Activated CD4-positive, alpha-beta T cell treated with anti-CD3 and anti-CD28 coated beads, Interleukin-2, amount 50 U/mL, for 48 hours (primary cell): ENCODE measurements at regions not wholly inside any gene's neighbourhood (a gene's known extent, or its start where the extent isn't known, plus 50 kb on each side); places are given as distances from the start of the nearest gene placed in this dataset.
"Not testable (repeated sequence)": the region's sequence is repeated elsewhere in the genome, so short reads cannot be mapped to it uniquely, and the experiment has no call there.

Experiments used
- DNase-seq, 2 experiments: peaks; one replicate each; pipeline ENCODE4 v3.0.0-alpha.2; 2020

- DNase-seq, result no peak
These were observed 262.7 kb upstream of the TACR3 start for GRCh38 chr4:103982454-103982853.

- DNase-seq, result no peak
These were observed 228.6 kb upstream of the TACR3 start for GRCh38 chr4:103948244-103949018.

- no peak for DNase-seq
These were observed 227.8 kb upstream of the TACR3 start for GRCh38 chr4:103947617-103948016.

DNA sequence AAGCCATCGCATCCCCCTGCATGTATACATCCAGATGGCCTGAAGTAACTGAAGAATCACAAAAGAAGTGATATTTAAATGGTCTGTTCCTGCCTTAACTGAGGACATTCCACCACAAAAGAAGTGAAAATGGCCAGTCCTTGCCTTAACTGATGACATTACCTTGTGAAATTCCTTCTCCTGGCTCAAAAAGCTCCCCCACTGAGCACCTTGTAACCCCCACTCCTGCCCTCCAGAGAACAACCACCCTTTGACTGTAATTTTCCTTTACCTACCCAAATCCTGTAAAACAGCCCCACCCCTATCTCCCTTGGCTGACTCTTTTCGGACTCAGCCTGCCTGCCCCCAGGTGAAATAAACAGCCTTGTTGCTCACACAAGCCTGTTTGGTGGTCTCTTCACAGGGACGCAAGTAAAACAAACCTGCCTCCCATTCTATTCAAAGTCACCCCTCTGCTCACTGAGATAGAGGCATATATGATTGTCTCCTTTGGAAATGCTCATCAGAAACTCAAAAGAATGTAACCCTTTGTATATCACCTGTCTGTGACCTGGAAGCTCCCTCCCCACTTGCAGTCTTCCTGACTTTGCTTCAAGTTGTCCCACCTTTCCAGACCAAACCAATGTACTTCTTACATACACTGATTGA, 227.0 kb upstream of the TACR3 start:
- not testable (repeated sequence) for DNase-seq

DNA sequence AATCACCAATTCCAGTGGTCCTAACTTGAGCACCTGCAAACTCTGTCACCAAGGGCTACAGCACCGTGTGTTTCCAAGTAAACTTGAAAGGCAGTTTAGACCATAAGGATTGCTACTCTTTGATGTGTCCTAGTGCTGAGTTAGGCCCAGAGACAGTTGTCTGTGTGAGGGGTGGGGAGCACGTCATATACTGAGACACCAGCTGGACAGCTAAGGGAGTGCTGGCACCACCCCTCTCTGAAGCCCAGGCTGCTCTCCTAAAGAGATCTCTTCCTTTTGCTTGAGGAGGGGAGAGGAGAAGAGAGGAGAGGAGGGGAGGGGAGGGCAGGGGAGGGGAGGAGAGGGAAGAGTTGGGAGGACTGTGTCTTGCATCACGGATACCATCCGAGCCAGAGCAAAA, 218.7 kb upstream of the TACR3 start:
- DNase-seq, result no peak

- no peak for DNase-seq
These were observed 216.9 kb upstream of the TACR3 start for GRCh38 chr4:103936653-103937145.

DNA sequence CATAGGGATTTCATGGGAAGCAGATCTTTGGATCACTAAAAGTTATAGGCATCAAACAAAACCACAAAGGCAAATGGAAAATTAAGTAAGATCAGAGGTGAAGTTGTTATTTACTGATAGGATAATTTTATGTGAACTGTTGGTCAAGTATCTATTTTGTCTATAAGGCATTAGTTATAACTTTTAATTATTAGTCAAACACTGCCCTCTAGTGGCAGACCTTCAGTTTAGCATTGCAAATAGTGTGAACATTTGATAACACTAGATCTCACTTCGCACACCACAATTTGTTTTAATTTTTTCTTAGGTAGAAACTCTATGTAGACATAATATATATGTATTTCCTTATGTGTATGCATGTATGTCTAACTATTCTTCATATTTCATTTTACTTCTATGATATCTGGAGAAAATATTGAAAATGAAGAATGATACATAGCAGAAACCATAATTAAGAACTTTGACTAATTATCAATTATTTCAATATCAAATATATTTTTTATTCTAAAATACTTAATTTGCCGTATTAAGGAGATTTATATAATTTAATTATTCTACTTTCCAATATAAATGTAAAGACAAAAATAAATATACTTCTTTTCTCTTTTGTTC, 214.5 kb upstream of the TACR3 start:
- DNase-seq, result no peak

- no peak for DNase-seq
These were observed 208.6 kb upstream of the TACR3 start for GRCh38 chr4:103928370-103928769.

DNA sequence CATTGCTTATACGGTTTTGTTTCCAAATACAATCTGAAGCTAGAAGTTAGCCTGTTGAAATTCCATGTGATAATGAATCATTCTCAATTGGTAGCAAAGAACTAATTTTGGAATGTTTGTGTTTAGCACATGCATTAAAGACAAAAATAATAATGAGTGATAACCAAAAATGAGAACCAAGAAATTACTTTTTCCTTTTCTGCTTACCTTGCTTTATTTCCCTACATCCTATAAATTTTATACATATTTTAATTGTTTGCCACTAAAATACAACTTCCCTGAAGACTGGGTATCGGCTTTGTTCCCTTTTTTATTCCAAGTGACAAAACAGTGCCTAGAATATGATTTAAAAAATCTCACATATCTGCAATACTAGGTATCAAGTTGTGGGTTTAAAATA, 203.8 kb upstream of the TACR3 start:
- DNase-seq, result no peak

DNA sequence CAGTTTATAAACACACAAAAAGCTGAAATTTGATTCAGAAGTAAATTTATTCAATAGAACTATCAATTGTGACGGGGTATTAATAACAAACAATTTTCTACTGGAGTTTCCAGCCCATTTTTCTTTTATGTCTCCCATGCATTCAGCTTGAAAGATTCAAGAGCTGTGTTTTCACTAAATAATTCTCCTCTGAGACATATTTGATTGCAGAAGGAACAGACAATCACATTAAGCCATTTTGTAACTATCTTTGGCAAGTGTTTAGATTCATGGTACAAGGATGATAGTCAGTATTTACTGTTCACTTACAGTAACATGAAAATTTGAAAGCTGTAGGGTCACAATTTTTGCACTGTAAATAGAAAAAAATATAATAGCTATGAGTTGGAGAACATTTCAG, 198.4 kb upstream of the TACR3 start:
- DNase-seq, result no peak

DNA sequence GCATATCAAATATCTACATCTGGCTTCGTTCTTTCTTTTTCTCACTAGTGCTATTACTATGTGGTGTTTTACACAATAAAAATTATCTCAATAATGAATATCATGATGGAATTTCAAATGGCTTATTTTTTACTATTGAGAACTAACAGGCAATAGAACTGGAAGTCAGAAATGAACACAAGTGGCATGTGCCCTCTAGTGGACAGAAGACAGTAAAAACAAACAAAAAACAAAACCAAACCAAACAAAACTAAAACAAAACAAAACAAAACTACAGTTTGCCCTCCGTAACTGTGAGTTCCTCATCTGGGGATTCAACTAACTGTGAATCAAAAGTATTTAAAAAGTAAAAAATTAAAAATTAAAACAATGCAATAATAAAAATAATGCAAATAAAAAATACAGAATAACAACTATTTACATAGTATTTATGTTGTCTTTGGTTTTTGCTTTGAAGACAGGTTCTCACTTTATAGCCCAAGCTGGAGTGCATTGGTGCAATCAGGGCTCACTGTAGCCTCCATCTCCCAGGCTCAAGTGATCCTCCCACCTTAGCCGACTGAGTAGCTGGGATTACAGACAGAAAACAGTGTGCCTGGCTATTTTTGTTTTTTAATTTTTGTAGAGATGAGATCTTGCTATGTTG, 195.6 kb upstream of the TACR3 start:
- DNase-seq, result no peak

GRCh38 chr4:103907414-103907813, 187.6 kb upstream of the TACR3 start:
- DNase-seq, result no peak

DNA sequence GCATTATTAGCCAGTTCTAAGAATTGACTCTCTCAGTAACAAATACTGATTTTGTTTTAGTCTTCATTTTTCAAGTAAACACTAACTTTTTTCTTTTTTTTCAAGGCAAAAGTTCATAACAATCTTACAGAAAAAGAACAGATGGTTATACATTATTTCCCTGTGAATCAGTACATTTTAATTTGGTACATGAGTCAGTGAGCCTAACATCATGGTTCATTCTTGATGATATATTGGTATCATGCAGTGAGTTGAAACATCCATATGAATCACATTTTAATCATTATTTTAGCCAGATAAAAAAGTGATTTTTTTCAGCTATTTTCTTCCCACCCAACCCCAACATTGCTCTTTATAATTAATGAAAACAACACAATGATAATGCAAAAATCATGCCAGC, 184.3 kb upstream of the TACR3 start:
- DNase-seq, result no peak

- no peak for DNase-seq
These were observed 182.9 kb upstream of the TACR3 start for GRCh38 chr4:103902730-103903129.

DNA sequence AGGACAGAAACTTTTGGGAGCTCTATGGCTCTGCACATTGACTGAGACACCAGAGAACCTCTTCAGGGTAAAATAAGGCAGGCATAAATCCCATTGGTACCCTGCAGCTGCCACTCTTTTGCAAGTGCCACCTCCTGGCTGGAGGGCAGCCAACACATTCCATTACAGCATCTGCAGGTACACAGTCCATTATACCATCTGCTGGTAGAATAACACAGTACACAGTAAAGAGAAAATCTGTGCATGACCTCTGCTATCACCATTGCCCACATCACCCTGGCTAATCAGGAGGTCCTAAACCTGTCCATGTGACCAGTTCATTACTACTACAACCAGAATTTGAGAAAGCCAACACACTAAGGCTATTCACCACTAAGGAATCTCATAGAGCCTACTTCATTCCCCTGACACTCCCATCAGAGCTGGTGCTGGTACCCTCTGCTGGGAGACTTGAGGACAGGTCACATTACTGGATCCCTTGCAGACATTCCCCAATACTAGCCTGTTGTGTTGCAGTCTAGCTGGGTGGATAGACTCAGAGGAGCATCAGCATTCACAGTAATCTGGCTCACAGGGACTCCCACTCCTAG, 176.2 kb upstream of the TACR3 start:
- no peak for DNase-seq

GRCh38 chr4:103892586-103892985, 172.8 kb upstream of the TACR3 start:
- DNase-seq, result no peak

DNA sequence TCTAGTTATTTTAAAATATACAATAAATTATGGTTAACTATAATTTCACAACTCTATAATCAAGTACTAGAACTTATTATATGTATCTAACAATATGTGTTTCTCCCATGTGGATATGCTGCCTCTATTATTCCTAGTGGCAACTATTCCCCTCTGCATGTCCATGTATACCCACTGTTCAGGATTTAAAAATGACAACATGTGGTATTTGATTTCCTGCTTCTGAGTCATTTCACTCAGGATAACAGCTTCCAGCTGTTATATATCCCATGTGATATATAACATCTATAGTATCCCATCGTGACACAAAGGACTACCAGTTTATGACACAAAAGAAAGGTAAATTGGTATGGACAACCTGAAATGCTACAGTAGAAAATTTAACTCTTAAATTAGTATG, 167.4 kb upstream of the TACR3 start:
- no peak for DNase-seq

GRCh38 chr4:103885152-103885551, 165.4 kb upstream of the TACR3 start:
- DNase-seq, result no peak

DNA sequence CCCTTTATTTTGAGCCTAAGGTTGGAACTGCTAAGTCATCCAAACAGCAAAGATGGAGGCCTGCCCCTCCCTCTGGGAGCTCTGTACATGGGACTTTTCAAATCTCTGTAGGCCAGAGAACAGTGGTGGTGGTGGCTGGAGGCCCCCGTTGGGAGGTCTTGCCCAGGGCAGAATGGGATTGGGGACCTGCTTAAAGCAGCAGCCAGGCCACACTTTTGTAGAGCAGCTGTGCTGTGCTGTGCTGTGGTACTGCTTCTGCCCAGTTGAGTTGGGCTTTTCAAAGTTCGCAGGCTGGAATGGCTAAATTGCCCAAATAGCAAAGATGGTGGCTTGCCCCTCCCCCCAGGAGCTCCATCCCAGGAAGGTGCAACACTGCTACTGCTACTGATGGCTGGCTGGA, 147.5 kb upstream of the TACR3 start:
- DNase-seq, result no peak

DNA sequence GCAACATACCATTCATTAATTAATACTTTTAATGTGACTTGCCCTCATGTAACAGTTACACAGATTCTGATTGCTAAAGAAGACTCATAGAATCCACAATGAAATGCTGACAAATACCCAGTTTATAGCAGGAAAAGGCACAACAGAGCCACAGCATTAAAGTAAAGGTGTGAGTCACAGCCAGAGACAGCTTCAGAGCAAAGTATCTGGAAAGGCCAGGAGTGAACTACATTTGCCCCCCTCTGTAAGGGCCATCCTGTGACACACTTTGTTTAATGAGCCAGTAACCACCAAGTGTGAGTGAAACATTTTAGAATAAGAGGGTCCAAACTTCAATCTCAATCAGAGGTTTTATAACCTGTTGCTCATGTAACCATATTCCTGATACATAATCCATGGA, 133.8 kb upstream of the TACR3 start:
- DNase-seq, result no peak

DNA sequence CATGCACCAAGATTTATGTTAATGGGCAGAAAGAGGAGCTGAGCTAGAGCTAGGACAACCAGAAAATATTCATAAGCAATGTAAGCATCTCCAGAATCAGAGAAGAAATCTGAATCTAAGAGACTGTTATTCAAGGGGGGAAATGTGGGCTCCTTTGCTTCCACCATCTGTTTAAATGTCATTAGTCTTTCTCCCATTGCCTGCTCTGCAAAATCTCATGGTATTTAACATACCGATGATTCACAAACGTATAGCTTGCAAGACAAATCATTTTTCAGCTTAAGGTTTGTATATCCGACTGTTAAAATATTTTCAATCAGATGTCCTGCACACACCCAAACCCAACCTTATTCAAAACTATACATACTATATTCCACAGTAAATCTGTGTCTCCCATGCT, 133.4 kb upstream of the TACR3 start:
- no peak for DNase-seq

DNA sequence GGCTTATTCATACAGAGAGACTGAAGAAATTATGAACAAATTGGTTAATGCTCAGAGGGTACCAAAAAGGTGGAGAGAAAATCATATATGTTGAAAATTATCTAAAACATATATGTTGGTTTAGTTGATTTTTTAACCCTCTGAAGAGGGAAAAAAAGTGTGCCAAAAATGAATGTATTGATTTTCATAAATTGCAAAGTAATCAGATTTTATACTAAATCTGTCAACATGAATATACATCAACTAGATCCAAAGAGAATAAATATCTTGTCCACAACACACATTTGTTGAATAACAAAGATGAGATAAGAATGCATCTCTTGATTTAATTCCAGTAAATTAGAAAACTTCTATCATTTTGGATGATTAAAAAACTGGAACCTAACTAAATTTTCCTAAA, 125.3 kb upstream of the TACR3 start:
- DNase-seq, result no peak

DNA sequence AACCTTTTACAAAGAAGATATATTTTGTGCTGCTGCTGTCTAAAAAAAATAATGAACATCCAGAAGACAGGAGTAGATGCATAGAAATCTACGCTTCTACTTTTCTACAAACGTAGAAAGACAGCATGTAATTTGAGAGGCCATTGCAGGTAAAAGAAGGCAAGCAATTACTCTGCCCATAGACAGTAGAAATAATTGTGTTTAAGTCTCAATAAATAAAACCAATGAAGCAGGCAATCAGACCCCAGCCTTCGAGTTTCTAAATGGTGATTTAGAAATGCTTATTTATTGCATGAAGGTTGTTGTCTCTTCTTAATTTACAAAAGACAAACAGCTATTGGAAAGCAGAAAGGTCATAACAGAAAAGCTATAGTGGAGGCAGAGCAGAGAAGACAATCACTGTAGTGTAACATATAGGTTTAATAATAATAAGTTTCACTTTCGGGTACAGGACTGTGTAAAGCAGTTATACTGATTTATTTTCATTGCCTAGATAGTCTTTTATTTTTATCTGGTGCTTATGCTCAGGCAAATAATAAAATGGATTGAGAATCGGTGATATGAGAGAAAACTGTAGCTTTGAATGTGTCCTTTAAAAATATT, 123.0 kb upstream of the TACR3 start:
- no peak for DNase-seq
